ENCODE measurements at regions not wholly inside any gene's neighbourhood (a gene's known extent, or its start where the extent isn't known, plus 50 kb on each side); places are given as distances from the start of the nearest gene placed in this dataset.

GRCh38 chr1:244157731-244158438, 106.8 kb downstream of the ZBTB18 start:
- DNase-seq, result no peak

GRCh38 chr1:244159646-244160045, 108.6 kb downstream of the ZBTB18 start:
- no peak for DNase-seq

GRCh38 chr1:244160455-244161235, 109.6 kb downstream of the ZBTB18 start:
- DNase-seq, result no peak

GRCh38 chr1:244161236-244161510, 110.1 kb downstream of the ZBTB18 start:
- no peak for DNase-seq

DNA sequence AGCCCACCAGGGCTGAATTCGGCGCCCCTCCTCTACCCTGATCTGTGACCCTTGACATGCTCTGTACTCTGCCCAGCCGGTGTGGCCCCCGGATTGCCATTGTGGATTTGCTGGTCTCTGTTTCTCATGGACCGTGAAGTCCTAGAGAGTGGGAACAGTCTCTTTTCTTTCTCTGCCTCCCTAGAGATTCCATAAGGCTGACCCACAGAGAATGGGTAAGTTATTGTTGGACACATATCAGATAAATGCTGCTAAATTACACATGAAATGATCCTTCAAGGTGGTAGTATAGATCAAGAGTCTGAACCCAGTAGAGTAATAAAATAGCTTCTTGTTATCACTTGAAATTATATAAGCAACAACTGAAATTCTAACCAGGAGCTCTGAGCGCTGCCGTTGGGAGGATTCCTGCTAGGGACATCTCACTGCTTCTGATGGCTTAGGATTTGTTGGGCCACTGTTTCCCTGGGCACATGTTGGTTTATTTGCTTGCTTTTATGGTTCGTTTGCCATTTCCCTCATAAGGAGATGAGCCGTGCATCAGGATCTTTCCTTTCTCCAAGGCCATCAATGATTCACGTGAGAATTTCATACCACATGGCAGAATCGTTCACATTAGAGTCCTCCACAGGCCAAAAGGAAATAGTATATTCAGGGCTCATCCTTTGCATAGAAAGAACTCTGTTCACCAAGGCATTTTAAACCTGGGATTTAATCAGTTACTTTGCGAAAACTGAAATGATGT, 111.9 kb downstream of the ZBTB18 start:
- DNase-seq, result no peak

GRCh38 chr1:244163861-244164510, 112.9 kb downstream of the ZBTB18 start:
- DNase-seq, result no peak

DNA sequence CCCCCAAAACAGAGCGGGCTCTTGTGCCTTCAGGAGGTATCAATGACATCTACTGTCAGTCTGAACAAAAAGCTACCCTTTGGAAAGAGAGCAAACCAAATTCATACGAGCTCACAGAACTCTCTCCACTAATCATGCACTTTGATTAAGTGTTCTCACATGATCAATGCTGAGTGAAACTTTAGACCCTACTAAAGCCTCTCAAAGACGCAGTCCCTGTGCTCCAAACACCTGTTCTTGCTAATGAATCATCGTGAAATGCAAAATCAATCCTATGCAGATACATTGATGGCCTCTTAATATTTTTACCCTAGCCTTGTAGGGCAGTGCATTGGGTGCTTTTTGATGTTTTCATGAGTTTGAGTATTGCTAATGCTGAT, 113.4 kb downstream of the ZBTB18 start:
- no peak for DNase-seq

DNA sequence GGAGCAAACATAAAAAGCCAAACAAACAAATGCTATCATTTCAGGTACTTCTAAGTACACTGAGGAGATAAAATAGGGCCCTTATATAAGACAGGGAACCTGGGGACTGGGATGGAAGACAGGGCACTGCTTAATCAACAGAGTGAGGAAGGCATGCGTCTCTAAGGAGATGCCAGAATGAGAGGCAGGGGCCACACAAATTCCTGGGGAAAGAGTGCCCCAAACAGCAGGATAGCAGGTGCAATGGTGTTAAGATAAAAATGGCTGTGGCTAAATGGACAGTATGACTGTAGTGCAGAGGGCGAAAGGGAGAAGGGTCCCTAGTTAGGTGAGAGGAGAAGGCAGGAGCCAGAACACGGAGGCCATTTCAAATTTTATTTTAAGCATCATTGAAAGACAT, 113.9 kb downstream of the ZBTB18 start:
- no peak for DNase-seq

DNA sequence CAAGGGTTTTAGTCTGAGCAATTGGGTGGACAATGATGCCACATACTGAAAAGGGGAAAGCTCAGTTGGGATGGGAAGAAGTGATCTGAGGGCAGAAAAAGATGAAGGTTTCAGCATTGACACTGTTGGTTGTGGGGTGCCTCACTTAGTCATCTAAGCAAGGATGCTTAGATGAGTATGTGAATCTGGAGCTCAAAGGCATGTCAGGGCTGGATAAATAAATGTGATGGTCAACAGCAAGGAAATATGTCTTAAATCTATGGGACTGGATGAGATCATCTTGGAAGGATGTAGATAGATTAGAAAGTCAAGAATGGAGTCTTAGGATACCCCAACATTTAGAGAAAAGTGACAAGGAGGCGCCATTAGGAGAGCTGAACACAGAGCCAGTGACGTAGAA, 114.6 kb downstream of the ZBTB18 start:
- no peak for DNase-seq

- DNase-seq, result no peak
Measured at GRCh38 chr1:244171241-244171985, 120.3 kb downstream of the ZBTB18 start.

DNA sequence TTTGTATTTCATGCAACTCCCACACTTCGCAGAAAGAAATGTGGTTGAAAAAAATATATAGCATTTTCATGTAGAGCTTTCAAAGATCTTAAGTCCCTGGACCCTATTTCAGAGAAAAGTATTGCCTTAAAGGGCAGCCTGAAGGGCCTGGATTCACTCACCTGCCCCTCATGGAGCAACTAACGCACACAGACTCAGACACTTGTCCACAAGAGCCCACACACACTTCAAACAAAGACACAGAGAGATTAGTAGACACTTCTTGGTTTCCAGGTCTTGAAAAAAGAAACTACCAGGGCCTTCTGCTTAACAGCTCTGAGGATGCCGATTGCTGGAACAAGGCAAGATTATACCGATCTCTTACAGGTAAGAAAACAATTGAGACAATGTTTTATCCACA, 122.2 kb downstream of the ZBTB18 start:
- DNase-seq, result no peak

- no peak for DNase-seq
Measured at GRCh38 chr1:244173769-244174168, 122.7 kb downstream of the ZBTB18 start.

DNA sequence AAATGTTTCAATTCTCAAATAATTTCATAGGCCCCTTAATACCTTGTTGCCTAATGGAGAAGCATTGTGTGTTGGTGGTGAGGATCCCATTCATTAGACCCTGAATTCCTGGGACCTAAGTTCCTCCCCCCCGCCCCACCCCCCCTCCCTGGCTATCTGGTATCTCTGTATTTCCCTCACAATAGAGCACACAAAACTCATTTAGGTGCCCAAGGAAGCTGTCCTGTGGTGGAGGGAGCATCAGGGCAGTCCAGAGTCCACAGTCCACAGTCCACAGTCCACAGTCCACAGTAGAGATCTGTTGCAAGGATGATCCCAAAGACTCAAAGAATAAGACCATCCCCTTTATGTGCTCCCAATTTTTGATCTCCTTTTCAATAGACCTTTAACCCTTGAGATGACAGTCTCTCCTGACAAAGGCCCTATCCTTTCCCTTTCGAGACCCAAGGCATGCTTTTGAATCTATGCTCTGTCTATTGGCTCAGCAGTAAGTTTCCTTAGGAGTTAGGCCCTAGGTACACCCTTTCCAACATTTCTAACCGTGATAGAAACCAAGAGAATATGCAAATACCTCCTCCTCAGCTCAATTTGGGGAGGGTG, 123.9 kb downstream of the ZBTB18 start:
- DNase-seq, result no peak

- DNase-seq, result no peak
Measured at GRCh38 chr1:244176201-244176600, 125.1 kb downstream of the ZBTB18 start.

GRCh38 chr1:244180256-244180655, 129.2 kb downstream of the ZBTB18 start:
- no peak for DNase-seq

DNA sequence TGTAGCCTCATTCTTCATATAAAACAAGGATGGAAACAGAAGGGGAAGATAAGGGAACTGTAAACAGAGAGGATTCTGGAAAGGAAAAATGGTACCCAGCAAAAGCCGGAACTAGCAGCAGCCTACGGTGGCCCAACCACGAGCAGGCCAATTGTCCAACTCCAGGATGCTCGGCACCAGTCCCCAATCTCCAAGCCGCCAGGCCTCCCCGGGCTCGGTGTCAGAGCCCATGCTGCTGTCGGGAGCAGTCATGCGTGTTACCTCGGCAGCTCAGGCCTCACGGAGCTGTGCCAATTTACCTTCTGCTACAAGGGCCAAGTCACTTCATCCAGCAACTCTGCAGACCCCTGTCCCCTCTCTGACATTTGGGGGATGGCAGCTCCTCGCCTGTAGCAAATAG, 130.8 kb downstream of the ZBTB18 start:
- no peak for DNase-seq

DNA sequence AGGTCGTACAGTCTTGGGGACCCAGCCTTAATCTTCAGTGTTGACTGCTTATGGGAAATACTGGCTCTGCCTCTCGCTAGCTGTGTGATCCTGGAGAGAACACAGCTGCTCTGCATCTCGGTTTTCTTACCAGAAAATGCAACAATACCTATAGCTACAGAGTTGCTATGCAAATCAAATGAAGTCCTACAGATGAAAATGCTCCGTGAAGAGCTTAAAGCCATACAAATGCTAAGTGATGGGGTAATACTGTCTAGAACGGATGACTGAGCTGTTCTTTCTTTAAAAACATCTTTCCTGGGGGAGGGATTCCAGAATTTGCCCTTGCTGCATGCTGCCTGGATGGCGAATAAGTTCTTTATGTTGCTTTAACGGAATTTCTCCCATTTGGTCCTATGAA, 132.0 kb downstream of the ZBTB18 start:
- DNase-seq, result no peak

DNA sequence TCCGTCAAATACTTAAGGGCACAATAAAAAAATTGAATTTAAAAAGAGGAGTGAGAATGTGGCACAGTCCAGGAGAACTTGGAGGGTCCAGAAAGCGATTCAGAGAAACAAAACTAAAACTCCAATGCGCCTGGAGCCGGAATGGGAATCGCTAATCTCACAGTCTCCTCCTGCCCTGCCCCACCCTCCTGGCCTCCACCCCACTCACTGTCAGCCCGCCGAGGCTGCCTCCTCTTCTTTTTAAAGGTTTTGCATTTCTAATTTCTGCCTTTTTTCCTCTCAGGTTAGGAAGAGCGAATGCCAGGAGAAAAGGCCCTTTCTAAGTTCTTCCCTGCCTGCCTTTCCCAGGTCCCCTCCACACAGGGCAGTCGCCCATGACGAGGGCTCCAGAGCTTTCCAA, 135.3 kb downstream of the ZBTB18 start:
- DNase-seq, result no peak

- no peak for DNase-seq
Measured at GRCh38 chr1:244187310-244187709, 136.2 kb downstream of the ZBTB18 start.

DNA sequence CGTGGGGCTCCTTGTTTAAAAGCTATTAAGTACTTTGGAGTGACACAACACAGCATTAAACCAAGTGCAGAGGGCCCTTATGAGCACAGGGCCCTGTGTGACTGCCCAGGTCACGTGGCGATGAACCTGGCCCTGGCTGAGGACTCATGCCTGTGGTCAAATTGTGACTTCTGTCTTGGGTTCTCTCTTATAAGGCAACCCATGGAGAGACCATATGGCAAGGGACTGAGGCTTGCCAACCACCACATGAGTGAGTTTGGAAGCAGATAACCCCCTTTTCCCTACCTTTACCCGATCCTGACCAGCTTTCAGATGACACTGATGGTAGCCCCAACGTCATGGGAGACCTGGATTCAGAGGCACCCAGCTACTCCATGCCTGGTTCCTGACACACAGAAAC, 140.5 kb downstream of the ZBTB18 start:
- DNase-seq, result no peak

DNA sequence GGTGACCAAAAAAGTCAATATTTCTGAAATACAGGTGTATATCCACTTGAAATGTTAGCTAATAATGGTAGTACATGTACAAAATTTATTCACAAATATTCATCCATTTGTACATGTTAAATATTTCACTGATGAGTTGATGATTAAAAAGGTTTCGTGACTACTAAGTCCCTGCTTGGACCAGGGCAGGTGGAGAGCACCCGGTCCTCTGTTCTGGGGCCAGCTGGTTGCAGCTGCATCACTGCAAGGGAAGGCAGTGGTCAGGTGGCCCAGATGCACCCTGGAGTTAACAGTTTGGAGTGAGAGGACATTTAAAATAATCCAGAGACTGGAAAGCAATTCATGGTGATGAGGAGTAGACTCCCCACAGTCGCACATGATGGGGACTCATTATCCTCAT, 141.2 kb downstream of the ZBTB18 start:
- DNase-seq, result no peak

DNA sequence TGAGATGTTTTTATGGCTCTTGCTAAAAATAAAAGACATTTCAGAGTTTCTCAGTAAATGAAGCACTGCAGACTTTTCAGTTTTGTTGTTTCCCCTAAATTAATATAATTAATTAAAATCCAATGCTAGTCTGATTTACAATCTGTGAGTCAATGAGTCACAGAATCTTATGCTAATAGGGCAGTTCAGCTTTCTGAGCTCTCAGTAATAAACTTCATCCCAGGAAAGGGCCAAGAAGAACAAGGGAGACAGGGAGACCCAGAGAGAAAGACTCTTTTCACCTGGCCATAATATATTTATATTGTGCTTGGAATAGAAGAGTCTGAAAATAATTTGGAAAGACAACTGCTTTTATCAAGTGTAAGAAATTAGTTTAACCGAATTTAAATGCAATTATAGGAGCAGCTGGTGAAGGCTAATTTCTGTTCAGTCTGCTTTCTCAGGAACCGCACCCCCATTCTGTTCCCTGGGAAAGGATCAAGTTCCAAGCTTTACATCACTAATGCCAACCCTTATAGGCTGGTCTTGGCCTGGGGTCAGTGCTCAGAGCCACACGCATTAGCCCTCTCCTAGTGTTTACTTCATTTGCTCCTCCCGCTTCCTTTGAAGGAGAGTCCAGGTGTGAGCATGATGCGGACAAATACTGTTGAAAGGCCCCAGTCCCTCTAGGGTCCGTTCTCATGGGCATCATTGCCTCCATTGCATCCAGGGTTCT, 145.6 kb downstream of the ZBTB18 start:
- DNase-seq, result no peak
